ENCODE measurements at regions not wholly inside any gene's neighbourhood (a gene's known extent, or its start where the extent isn't known, plus 50 kb on each side); places are given as distances from the start of the nearest gene placed in this dataset.
"Not testable (repeated sequence)": the region's sequence is repeated elsewhere in the genome, so short reads cannot be mapped to it uniquely, and the experiment has no call there.

DNA sequence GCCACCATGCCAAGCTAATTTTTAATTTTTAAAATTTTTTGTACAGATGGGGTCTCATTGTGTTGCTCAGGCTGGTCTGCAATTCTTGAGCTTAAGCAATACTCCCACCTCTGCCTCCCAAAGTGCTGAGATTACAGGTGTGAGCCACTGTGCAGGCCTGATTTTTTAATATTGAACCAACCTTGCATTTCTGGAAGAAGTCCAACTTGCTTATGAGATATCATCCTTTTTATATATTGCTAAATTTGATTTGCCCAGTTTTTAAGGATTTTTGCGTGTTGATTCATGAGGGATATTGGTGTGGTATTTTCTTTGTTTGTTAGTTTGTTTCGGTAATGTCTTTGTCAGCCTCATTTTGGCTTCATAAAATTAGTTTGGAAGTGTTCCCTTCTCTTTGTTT is 196.4 kb downstream of the SEC14L1 start:
- CTCF ChIA-PET (ENCODE audit: low intra/inter-chr PET ratio, low total read pairs): no interaction called here
- H3K4me1 ChIP-seq (ENCODE audit: insufficient read depth, low read length): peaks cover 20% of the 10 kb centered on the region
- in situ Hi-C loops (cut with HindIII; ENCODE audit: extremely low pct_ligation_motif_present, low pct_unique_long_range_greater_than_20kb): no loop called here
- ATAC-seq (no peak), FAIRE-seq (no peak), DNase-seq (ENCODE audit: low spot score) (no peak)
- no peak overlapping the region for H3K9ac ChIP-seq (ENCODE audit: insufficient read depth, low read depth, low read length)
- no peak overlapping the region for H3K4me2 ChIP-seq (ENCODE audit: low read depth, low read length)
- H3K27me3 ChIP-seq (ENCODE audit: control insufficient read depth in 1 of 2, insufficient read depth in 2 of 2, low read length in 2 of 2): no peaks in the 10 kb centered on the region
- intact Hi-C loops (cut with micrococcal nuclease; ENCODE audit: unreplicated experiment): no loop called here
- POLR2A ChIA-PET: no interaction called here
- no peak overlapping the region for H3K27ac ChIP-seq (ENCODE audit: extremely low read length, insufficient read depth, low read length)
- no peak overlapping the region for H3K4me3 ChIP-seq (replicated peaks in 1 of 3; ENCODE audit: insufficient read depth in 1 of 3, low read depth in 2 of 3, low read length in 3 of 3)
- H3K79me2 ChIP-seq (ENCODE audit: insufficient read depth, low read length): peaks cover 77% of the 10 kb centered on the region
- H3K36me3 ChIP-seq (replicated peaks in 1 of 2; ENCODE audit: control insufficient read depth in 1 of 2, insufficient read depth in 2 of 2, low read length in 2 of 2): peaks cover 1 to 6% of the 10 kb centered on the region in 2 experiments; a peak in 1 of 5 replicates
- peaks cover 16% of the 10 kb centered on the region for H4K20me1 ChIP-seq (ENCODE audit: insufficient read depth, low read length)
- no peaks in the 10 kb centered on the region for H3K9me3 ChIP-seq (ENCODE audit: low read length)
- BruUV-seq (replicated peaks): no TSS peak
- no peak for TF ChIP-seq MXD4 (CRISPR knock-in tag; IDR thresholded peaks at IDR 0.05)
- TF ChIP-seq ZNF143 (CRISPR knock-in tag; IDR thresholded peaks at IDR 0.05): no peak
- TF ChIP-seq TAF1 (CRISPR knock-in tag; IDR thresholded peaks at IDR 0.05): no peak
- no peak for TF ChIP-seq BCL6 (CRISPR knock-in tag; IDR thresholded peaks at IDR 0.05)
- H2AFZ ChIP-seq (ENCODE audit: low read length): no peak overlapping the region
- 97% methylated on average over 2 of the region's 2 CpGs for WGBS (ENCODE audit: low lambda C conversion rate)

DNA sequence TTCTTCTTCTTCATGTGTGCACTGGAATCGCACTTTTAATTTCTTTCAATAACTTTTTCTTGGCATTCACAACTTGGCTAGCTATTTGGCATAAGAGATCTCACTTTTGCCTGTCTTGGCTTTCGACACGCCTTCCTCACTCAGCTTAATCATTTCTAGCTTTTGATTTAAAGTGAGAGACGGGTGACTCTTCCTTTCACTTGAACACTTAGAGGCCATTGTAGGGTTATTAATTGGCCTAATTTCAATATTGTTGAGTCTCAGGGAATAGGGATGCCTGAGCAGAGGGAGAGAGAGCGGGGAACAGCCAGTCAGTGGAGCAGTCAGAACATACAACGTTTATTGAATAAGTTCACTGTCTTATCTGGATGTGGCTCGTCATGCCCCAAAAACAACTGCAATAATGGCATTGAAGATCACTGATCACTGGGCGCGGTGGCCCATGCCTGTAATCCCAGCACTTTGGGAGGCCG is 200.3 kb downstream of the SEC14L1 start:
- POLR2A ChIA-PET: no interaction called here
- in situ Hi-C loops (cut with HindIII; ENCODE audit: extremely low pct_ligation_motif_present, low pct_unique_long_range_greater_than_20kb) (no loop called here), intact Hi-C loops (cut with micrococcal nuclease; ENCODE audit: unreplicated experiment) (no loop called here)
- DNase-seq (ENCODE audit: low spot score) (no peak), FAIRE-seq (no peak), ATAC-seq (no peak)
- no peak overlapping the region for H2AFZ ChIP-seq (ENCODE audit: low read length)
- no peak overlapping the region for H3K9ac ChIP-seq (ENCODE audit: insufficient read depth, low read depth, low read length)
- no peaks in the 10 kb centered on the region for H3K9me3 ChIP-seq (ENCODE audit: low read length)
- peaks cover 6 to 17% of the 10 kb centered on the region in 2 experiments; a peak in 4 of 5 replicates for H3K36me3 ChIP-seq (replicated peaks in 1 of 2; ENCODE audit: control insufficient read depth in 1 of 2, insufficient read depth in 2 of 2, low read length in 2 of 2)
- WGBS (ENCODE audit: low lambda C conversion rate): 90% methylated on average over 10 of the region's 10 CpGs
- H3K4me1 ChIP-seq (ENCODE audit: insufficient read depth, low read length): no peaks in the 10 kb centered on the region
- H3K4me3 ChIP-seq (replicated peaks in 1 of 3; ENCODE audit: insufficient read depth in 1 of 3, low read depth in 2 of 3, low read length in 3 of 3): no peak overlapping the region
- peaks cover 80% of the 10 kb centered on the region for H3K79me2 ChIP-seq (ENCODE audit: insufficient read depth, low read length)
- no peak overlapping the region for H3K27ac ChIP-seq (ENCODE audit: extremely low read length, insufficient read depth, low read length)
- TF ChIP-seq RELA (CRISPR knock-in tag; IDR thresholded peaks at IDR 0.05) (no peak), ZNF879 (CRISPR knock-in tag; IDR thresholded peaks at IDR 0.05) (no peak), ZNF30 (CRISPR knock-in tag; IDR thresholded peaks at IDR 0.05) (no peak), GATAD1 (CRISPR knock-in tag; IDR thresholded peaks at IDR 0.05) (no peak), HDAC1 (CRISPR knock-in tag; IDR thresholded peaks at IDR 0.05) (no peak), FOXO1 (CRISPR knock-in tag; IDR thresholded peaks at IDR 0.05) (no peak), HNRNPLL (IDR thresholded peaks at IDR 0.05; ENCODE audit: low read depth, low read length, poor library complexity, severe bottlenecking) (no peak), RORA (CRISPR knock-in tag; IDR thresholded peaks at IDR 0.05) (no peak), ZNF543 (CRISPR knock-in tag; IDR thresholded peaks at IDR 0.05) (no peak), ZNF367 (CRISPR knock-in tag; IDR thresholded peaks at IDR 0.05; ENCODE audit: borderline replicate concordance) (no peak)
- peaks cover 20% of the 10 kb centered on the region; the same call in 1 of the 2 replicates for H4K20me1 ChIP-seq (ENCODE audit: insufficient read depth, low read length)
- BruUV-seq (replicated peaks): no TSS peak
- H3K27me3 ChIP-seq (ENCODE audit: control insufficient read depth in 1 of 2, insufficient read depth in 2 of 2, low read length in 2 of 2): no peaks in the 10 kb centered on the region
- H3K4me2 ChIP-seq (ENCODE audit: low read depth, low read length): no peak overlapping the region
- CTCF ChIA-PET (ENCODE audit: low intra/inter-chr PET ratio, low total read pairs): no interaction called here

DNA sequence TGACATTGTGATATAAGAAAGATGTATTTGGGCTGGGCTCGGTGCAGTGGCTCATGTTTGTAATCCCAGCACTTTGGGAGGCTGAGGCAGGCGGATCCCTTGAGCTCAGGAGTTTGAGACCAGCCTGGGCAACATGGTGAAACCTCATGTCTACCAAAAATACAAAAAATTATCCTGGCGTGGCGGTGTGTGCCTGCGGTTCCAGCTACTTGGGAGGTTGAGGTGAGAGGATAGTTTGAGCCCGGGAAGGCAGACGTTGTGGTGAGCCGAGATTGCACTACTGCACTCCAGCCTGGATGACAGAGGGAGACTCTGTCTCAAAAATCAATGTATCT is 201.9 kb downstream of the SEC14L1 start:
- H3K9ac ChIP-seq (ENCODE audit: insufficient read depth, low read depth, low read length); H3K27ac ChIP-seq (ENCODE audit: extremely low read length, insufficient read depth, low read length); intact Hi-C loops (cut with micrococcal nuclease; ENCODE audit: unreplicated experiment); in situ Hi-C loops (cut with HindIII; ENCODE audit: extremely low pct_ligation_motif_present, low pct_unique_long_range_greater_than_20kb); H3K4me3 ChIP-seq (replicated peaks in 1 of 3; ENCODE audit: insufficient read depth in 1 of 3, low read depth in 2 of 3, low read length in 3 of 3); H3K4me1 ChIP-seq (ENCODE audit: insufficient read depth, low read length); H3K9me3 ChIP-seq (ENCODE audit: low read length); ATAC-seq; CTCF ChIA-PET (ENCODE audit: low intra/inter-chr PET ratio, low total read pairs); POLR2A ChIA-PET; H2AFZ ChIP-seq (ENCODE audit: low read length); DNase-seq (ENCODE audit: low spot score); BruUV-seq (replicated peaks); H3K27me3 ChIP-seq (ENCODE audit: control insufficient read depth in 1 of 2, insufficient read depth in 2 of 2, low read length in 2 of 2); H3K4me2 ChIP-seq (ENCODE audit: low read depth, low read length); FAIRE-seq: not testable (repeated sequence)
- WGBS (ENCODE audit: low lambda C conversion rate): 85% methylated on average over 8 of the region's 8 CpGs
- Histone ChIP-seq H3K36me3 (replicated peaks in 1 of 2; ENCODE audit: control insufficient read depth in 1 of 2, insufficient read depth in 2 of 2, low read length in 2 of 2) (peaks cover 7 to 17% of the 10 kb centered on the region in 2 experiments; a peak in 4 of 5 replicates), H4K20me1 (ENCODE audit: insufficient read depth, low read length) (peaks cover 25% of the 10 kb centered on the region; the same call in 1 of the 2 replicates), H3K79me2 (ENCODE audit: insufficient read depth, low read length) (peaks cover 76% of the 10 kb centered on the region)

Measured in HepG2 (cell line).